ENCODE measurements at regions not wholly inside any gene's neighbourhood (a gene's known extent, or its start where the extent isn't known, plus 50 kb on each side); places are given as distances from the start of the nearest gene placed in this dataset.

GRCh38 chr1:147478521-147478920, 62.8 kb upstream of the BCL9 start:
- TF ChIP-seq CTCF (IDR thresholded peaks at IDR 0.05; ENCODE audit: insufficient read depth, low read depth, low read length, missing control alignments), result no peak
- DNase-seq (ENCODE audit: low read depth), result peak; percentile 28
- no peak overlapping the region for H3K4me3 ChIP-seq (ENCODE audit: low read length)

- TF ChIP-seq CTCF (IDR thresholded peaks at IDR 0.05; ENCODE audit: insufficient read depth, low read depth, low read length, missing control alignments), result no peak
Measured at GRCh38 chr1:147479864-147480564, 61.3 kb upstream of the BCL9 start.

DNA sequence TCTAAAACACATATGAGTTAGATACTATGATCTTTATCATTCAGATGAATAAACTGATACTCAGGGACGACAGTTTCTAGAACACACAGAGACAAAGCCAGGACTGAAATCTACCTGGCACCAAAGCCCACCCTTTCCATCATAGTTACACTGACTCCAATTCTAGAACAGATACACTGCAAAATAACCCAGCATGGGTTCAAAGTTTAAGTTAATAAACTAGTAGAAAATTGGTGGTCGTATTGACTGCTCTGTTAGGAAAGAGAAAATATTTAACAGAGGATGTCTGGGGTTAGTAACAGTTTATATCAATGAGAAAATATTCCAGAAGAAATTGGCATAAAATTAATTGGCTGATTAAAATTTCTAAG, 60.8 kb upstream of the BCL9 start:
- TF ChIP-seq CTCF (IDR thresholded peaks at IDR 0.05; ENCODE audit: insufficient read depth, low read depth, low read length, missing control alignments), result no peak
- DNase-seq (ENCODE audit: low read depth), result no peak
- H3K4me3 ChIP-seq (ENCODE audit: low read length), result no peak overlapping the region

More at GRCh38 chr1:147479864-147480564, 61.3 kb upstream of the BCL9 start:
- no peak overlapping the region for H3K4me3 ChIP-seq (ENCODE audit: low read length)
- DNase-seq (ENCODE audit: low read depth), result no peak

DNA sequence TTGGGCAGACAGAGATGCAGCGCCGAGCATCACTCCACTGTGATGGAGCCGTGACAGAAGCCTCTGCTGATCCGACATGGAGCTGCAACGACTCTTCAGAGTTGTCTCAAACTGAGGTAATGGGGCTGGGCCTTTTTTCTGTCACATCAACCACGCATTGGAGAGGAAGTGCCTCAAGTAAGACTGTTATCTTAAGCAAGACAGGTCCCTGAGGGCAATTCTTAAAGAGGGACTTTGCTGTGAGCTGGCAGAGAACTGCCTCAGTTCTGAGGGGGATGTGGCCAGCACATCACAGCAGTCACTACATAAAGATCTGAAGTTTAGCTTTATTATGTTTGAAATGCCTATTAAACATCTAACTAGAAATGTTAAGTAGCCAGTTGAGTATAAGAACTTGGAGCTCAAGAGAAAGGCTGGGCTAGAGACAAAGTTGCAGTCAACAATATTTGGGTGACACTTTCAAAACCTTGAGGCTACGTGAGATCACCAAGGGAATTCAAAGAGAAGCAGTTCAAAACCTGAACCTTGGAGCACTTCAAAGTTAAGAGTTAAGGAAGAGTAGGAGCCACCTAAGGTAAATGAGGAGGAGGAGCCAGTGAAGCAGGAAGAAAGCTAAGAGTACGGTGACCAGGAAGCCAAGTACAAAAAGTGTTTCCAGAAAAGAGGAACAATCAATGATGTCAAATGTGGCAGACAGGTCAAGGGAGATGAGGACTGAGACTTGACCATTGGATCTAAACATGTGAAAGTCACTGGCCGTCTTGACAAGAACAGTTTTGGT, 54.2 kb upstream of the BCL9 start:
- no peak overlapping the region for H3K4me3 ChIP-seq (ENCODE audit: low read length)
- DNase-seq (ENCODE audit: low read depth), result no peak
- no peak for TF ChIP-seq CTCF (IDR thresholded peaks at IDR 0.05; ENCODE audit: insufficient read depth, low read depth, low read length, missing control alignments)

DNA sequence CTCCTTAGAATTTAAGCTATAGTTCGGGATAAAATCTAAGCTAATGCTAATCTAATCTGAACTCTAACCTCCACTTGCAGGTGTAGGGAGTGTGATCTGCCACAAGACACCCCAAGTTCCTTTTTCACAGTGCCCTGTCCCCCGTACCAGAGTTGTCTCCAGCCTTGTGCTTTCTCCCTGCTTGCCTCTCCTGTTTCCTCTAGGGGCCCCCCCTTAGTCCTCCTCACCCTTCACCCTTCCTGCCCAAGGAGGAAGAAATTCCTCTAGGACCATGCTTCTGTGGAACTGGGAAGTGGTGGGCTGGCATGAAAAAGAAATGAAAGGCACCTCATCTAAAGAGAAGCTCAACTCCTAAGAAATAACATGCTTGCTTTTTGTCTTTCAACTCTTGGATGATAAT, 50.2 kb upstream of the BCL9 start:
- DNase-seq (ENCODE audit: low read depth), result no peak
- H3K4me3 ChIP-seq (ENCODE audit: low read length), result no peak overlapping the region
- no peak for TF ChIP-seq CTCF (IDR thresholded peaks at IDR 0.05; ENCODE audit: insufficient read depth, low read depth, low read length, missing control alignments)
